K562 (cell line): ENCODE measurements at regions not wholly inside any gene's neighbourhood (a gene's known extent, or its start where the extent isn't known, plus 50 kb on each side); places are given as distances from the start of the nearest gene placed in this dataset.

Source experiments
- ATAC-seq: fragments of 200-7000 bp; cut with Tn5 transposase; 3 replicates; pipeline ENCODE4 v1.9.1; 2020; ENCODE audit warnings: moderate library complexity
- BruUV-seq: library from RNA; stranded (reverse); fragments of 400-500 nt; replicated peaks from 2 replicates; lab custom pipeline; 2021; lab: Mats Ljungman, UMichigan
- CTCF ChIA-PET: fragments of 300-600 bp; formaldehyde crosslinking; extraction: SDS; loops from one replicate; lab custom pipeline; 2021; ENCODE audit warnings: low intra/inter-chr PET ratio; lab: Yijun Ruan, JAX
- POLR2A ChIA-PET: fragments of 300-600, 350-650 bp; sonication (Branson Sonifier 250); formaldehyde crosslinking; extraction: SDS; loops from one replicate; lab custom pipeline; 2021; ENCODE audit warnings: antibody characterized with exemption, inconsistent platforms; lab: Yijun Ruan, JAX
- DNase-seq, 4 experiments: peaks; one replicate each; pipeline versions ENCODE4 v3.0.0 to v3.0.0-alpha.2; 2011 to 2018; ENCODE audit warnings: low spot score in 3 of 4, mixed read lengths in 3 of 4; ENCODE audit errors: extremely low read depth in 1 of 4
- FAIRE-seq: peaks from 2 replicates; lab custom pipeline; 2011; peaks lifted over from hg19 to GRCh38; lab: Jason Lieb, UNC
- H2AFZ ChIP-seq: 2 replicates; pipeline ENCODE4 v1.6.0; 2011; ENCODE audit warnings: low read depth, low read length, control low read depth, inconsistent platforms
- H3K27ac ChIP-seq: fragments of 200-600 bp; 3 replicates; pipeline ENCODE4 v1.8.0; 2011; ENCODE audit warnings: low read depth, mild to moderate bottlenecking, control low read depth, inconsistent platforms, low read length, moderate library complexity, mixed read lengths; ENCODE audit errors: extremely low read depth
- H3K27me3 ChIP-seq, 2 experiments: fragments of 300-600 bp in 1 of 2; 2 replicates in 1 of 2; 3 replicates in 1 of 2; pipeline versions ENCODE4 v1.6.0 to v1.8.0; 2011; ENCODE audit warnings: inconsistent platforms in 2 of 2, low read length in 2 of 2, mild to moderate bottlenecking in 1 of 2, mixed read lengths in 1 of 2, moderate library complexity in 1 of 2; ENCODE audit not compliant: control insufficient read depth in 2 of 2, insufficient read depth in 2 of 2
- H3K36me3 ChIP-seq: fragments of 300-600 bp; 3 replicates; pipeline ENCODE4 v1.8.0; 2011; ENCODE audit warnings: mild to moderate bottlenecking, low read length, inconsistent platforms; ENCODE audit not compliant: control insufficient read depth, insufficient read depth
- H3K4me1 ChIP-seq, 2 experiments: fragments of 200-600 bp in 1 of 2; replicated peaks in 1 of 2; 2 replicates in 1 of 2; 3 replicates in 1 of 2; pipeline versions ENCODE4 v1.5.1 to v1.8.0; 2011; ENCODE audit warnings: inconsistent platforms in 2 of 2, low read length in 2 of 2, mild to moderate bottlenecking in 1 of 2, mixed read lengths in 1 of 2, moderate library complexity in 1 of 2; ENCODE audit not compliant: control insufficient read depth in 2 of 2, insufficient read depth in 2 of 2
- H3K4me2 ChIP-seq: 2 replicates; pipeline ENCODE4 v1.6.1; 2011; ENCODE audit warnings: low read length, control low read depth, inconsistent platforms, mixed read lengths; ENCODE audit not compliant: insufficient read depth
- H3K4me3 ChIP-seq: fragments of 200-600 bp; sonication (generic), shearing (Covaris generic); 2 replicates; pipeline ENCODE4 v1.5.1; 2016; ENCODE audit warnings: control low read depth, inconsistent platforms
- H3K79me2 ChIP-seq: fragments of 200-600 bp; 3 replicates; pipeline ENCODE4 v1.8.0; 2011; ENCODE audit warnings: low read length, inconsistent platforms; ENCODE audit not compliant: control insufficient read depth, insufficient read depth
- H3K9ac ChIP-seq, 2 experiments: 2 replicates each; pipeline versions ENCODE4 v1.6.0 to v1.6.1; 2011; ENCODE audit warnings: low read depth in 2 of 2, low read length in 2 of 2, control low read depth in 1 of 2, inconsistent platforms in 1 of 2, mild to moderate bottlenecking in 1 of 2, mixed read lengths in 1 of 2; ENCODE audit not compliant: insufficient read depth in 1 of 2
- H3K9me1 ChIP-seq: one replicate; pipeline ENCODE4 v1.6.0; 2011; ENCODE audit warnings: inconsistent platforms, mild to moderate bottlenecking, low read length, moderate library complexity; ENCODE audit not compliant: control insufficient read depth, insufficient read depth
- H3K9me3 ChIP-seq: replicated peaks from 2 replicates; pipeline ENCODE4 v1.5.1; 2011; ENCODE audit warnings: low read depth, low read length, inconsistent platforms; ENCODE audit not compliant: control insufficient read depth, insufficient read depth
- H4K20me1 ChIP-seq: replicated peaks from 2 replicates; pipeline ENCODE4 v1.6.1; 2011; ENCODE audit warnings: low read length, inconsistent platforms, mixed read lengths; ENCODE audit not compliant: control insufficient read depth, insufficient read depth
- CBX1 ChIP-seq: sonication (generic); IDR thresholded peaks from 2 replicates; pipeline ENCODE4 v1.6.1; 2016; ENCODE audit warnings: antibody characterized with exemption, low read depth, mild to moderate bottlenecking
- E2F1 ChIP-seq: sonication (generic); formaldehyde crosslinking; IDR thresholded peaks from 2 replicates; pipeline ENCODE4 v1.8.1; 2023; ENCODE audit warnings: mild to moderate bottlenecking, missing genetic modification reagents, moderate library complexity
- EP300 ChIP-seq: IDR thresholded peaks from 2 replicates; pipeline ENCODE4 v1.6.1; 2012; ENCODE audit warnings: low read length, improper control_type of control experiment
- MLX ChIP-seq, 2 experiments: fragments of 450-650 bp in 1 of 2; sonication (generic) in 1 of 2; formaldehyde crosslinking; conservative IDR thresholded peaks; 2 replicates each; pipeline versions ENCODE4 v1.4.0 to v1.8.1; 2020 to 2022; ENCODE audit warnings: mild to moderate bottlenecking in 1 of 2, missing genetic modification reagents in 1 of 2
- MNT ChIP-seq, 2 experiments: fragments of 450-650 bp; conservative IDR thresholded peaks; 2 replicates each; pipeline ENCODE4 v1.6.1; 2017; ENCODE audit warnings: mild to moderate bottlenecking in 2 of 2, moderate library complexity in 2 of 2
- RBM14 ChIP-seq: fragments of 200-400 bp; formaldehyde crosslinking; IDR thresholded peaks from 2 replicates; pipeline ENCODE4 v1.6.1; 2018; ENCODE audit warnings: low read depth, mild to moderate bottlenecking, low read length, moderate library complexity, borderline replicate concordance; ENCODE audit not compliant: insufficient read depth
- SAFB ChIP-seq: fragments of 200-400 bp; formaldehyde crosslinking; IDR thresholded peaks from 2 replicates; pipeline ENCODE4 v1.6.1; 2017; ENCODE audit warnings: low read depth, low read length, borderline replicate concordance
- SRF ChIP-seq, 2 experiments: fragments of 250-450, 450-650 bp in 1 of 2; sonication (Bioruptor Pico) in 1 of 2; sonication (generic) in 1 of 2; formaldehyde crosslinking; IDR thresholded peaks; 2 replicates each; pipeline versions ENCODE4 v1.5.0 to v1.5.1; 2020 to 2022; ENCODE audit warnings: mild to moderate bottlenecking in 1 of 2, missing genetic modification reagents in 1 of 2
- TARDBP ChIP-seq: fragments of 450-650 bp; IDR thresholded peaks from 2 replicates; pipeline ENCODE4 v1.6.1; 2016
- TEAD4 ChIP-seq, 2 experiments: sonication (generic) in 1 of 2; formaldehyde crosslinking in 1 of 2; IDR thresholded peaks; 2 replicates each; pipeline versions ENCODE4 v1.6.1 to v1.8.0; 2012 to 2022; ENCODE audit warnings: borderline replicate concordance in 1 of 2, inconsistent platforms in 1 of 2, low read length in 1 of 2, mild to moderate bottlenecking in 1 of 2, missing genetic modification reagents in 1 of 2
- ZKSCAN8 ChIP-seq: fragments of 200-800 bp; sonication (Bioruptor generic); IDR thresholded peaks from 2 replicates; pipeline ENCODE4 v1.6.1; 2016; ENCODE audit warnings: missing genetic modification characterization, missing compliant biosample characterization
- ZNF699 ChIP-seq: fragments of 250-450 bp; sonication (Bioruptor Pico); IDR thresholded peaks from 2 replicates; pipeline ENCODE4 v1.8.0; 2021; ENCODE audit warnings: mild to moderate bottlenecking, moderate library complexity; ENCODE audit not compliant: insufficient replicate concordance
- ZNF77 ChIP-seq: fragments of 250-450 bp; sonication (Bioruptor Pico); IDR thresholded peaks from 2 replicates; pipeline ENCODE4 v1.5.0; 2020
- WGBS: fragments of 100-300 bp; shearing (Covaris generic); methylation state at CpG from one replicate; pipeline ENCODE4 v1.1.6; 2016; ENCODE audit warnings: low coverage, mixed read lengths; ENCODE audit not compliant: insufficient coverage; ENCODE audit errors: missing lambda C conversion rate; 5-methylcytosine and 5-hydroxymethylcytosine counted together
- in situ Hi-C: fragments of 300-500 bp; cut with MboI; formaldehyde crosslinking; loops from 4 replicates; pipeline ENCODE4 v1.15.0; 2018; ENCODE audit warnings: inconsistent platforms, mixed read lengths
- intact Hi-C: fragments of 100-400 bp; cut with micrococcal nuclease; formaldehyde crosslinking; loops from 2 replicates; pipeline ENCODE4 v1.14.2; 2022
- TF ChIP-seq, protein P1 (sequence below): fragments of 450-650 bp; formaldehyde crosslinking; IDR thresholded peaks from 2 replicates; pipeline ENCODE4 v1.4.0; 2020; ENCODE audit warnings: mild to moderate bottlenecking
- TF ChIP-seq, protein P2 (sequence below): fragments of 450-650 bp; IDR thresholded peaks from 2 replicates; pipeline ENCODE4 v1.6.1; 2016; ENCODE audit warnings: missing biosample characterization, missing genetic modification characterization

GRCh38 chr6:91523511-91523910 lies 936.6 kb upstream of the MAP3K7 start:
- no TSS peak for BruUV-seq
- POLR2A ChIA-PET: no interaction called here
- TF ChIP-seq ZNF77 (CRISPR knock-in tag): no peak
- no peak for TF ChIP-seq SRF (CRISPR knock-in tag; IDR thresholded peaks at IDR 0.05)
- no peak for TF ChIP-seq MLX (CRISPR knock-in tag; conservative IDR thresholded peaks at IDR 0.05)
- no peak for TF ChIP-seq EP300
- no peak for TF ChIP-seq E2F1 (CRISPR knock-in tag)
- TF ChIP-seq RBM14: no peak
- no peak for TF ChIP-seq TEAD4 (IDR thresholded peaks at IDR 0.05; ENCODE audit: low read length)
- no peak for TF ChIP-seq TEAD4 (CRISPR knock-in tag; IDR thresholded peaks at IDR 0.05; ENCODE audit: borderline replicate concordance)
- no peak for TF ChIP-seq CBX1
- no peak for TF ChIP-seq MNT (conservative IDR thresholded peaks at IDR 0.05)
- no peak for TF ChIP-seq SAFB
- TF ChIP-seq, protein P1, sequence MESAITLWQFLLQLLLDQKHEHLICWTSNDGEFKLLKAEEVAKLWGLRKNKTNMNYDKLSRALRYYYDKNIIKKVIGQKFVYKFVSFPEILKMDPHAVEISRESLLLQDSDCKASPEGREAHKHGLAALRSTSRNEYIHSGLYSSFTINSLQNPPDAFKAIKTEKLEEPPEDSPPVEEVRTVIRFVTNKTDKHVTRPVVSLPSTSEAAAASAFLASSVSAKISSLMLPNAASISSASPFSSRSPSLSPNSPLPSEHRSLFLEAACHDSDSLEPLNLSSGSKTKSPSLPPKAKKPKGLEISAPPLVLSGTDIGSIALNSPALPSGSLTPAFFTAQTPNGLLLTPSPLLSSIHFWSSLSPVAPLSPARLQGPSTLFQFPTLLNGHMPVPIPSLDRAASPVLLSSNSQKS (CRISPR knock-in tag): no peak
- TF ChIP-seq ZNF699 (CRISPR knock-in tag): no peak
- no peak for TF ChIP-seq TARDBP
- TF ChIP-seq, protein P2, sequence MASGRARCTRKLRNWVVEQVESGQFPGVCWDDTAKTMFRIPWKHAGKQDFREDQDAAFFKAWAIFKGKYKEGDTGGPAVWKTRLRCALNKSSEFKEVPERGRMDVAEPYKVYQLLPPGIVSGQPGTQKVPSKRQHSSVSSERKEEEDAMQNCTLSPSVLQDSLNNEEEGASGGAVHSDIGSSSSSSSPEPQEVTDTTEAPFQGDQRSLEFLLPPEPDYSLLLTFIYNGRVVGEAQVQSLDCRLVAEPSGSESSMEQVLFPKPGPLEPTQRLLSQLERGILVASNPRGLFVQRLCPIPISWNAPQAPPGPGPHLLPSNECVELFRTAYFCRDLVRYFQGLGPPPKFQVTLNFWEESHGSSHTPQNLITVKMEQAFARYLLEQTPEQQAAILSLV: no peak
- no peak for TF ChIP-seq ZKSCAN8 (CRISPR knock-in tag)

More at GRCh38 chr6:91523511-91523910, 936.6 kb upstream of the MAP3K7 start:
- ATAC-seq (no peak), FAIRE-seq (no peak), DNase-seq (no peak)
- Histone ChIP-seq H3K9ac (no peak overlapping the region), H2AFZ (no peak overlapping the region), H3K9me1 (no peaks in the 10 kb centered on the region), H3K4me2 (no peak overlapping the region), H3K9me3 (no peaks in the 10 kb centered on the region), H3K4me1 (no peaks in the 10 kb centered on the region), H3K27me3 (no peaks in the 10 kb centered on the region), H4K20me1 (no peaks in the 10 kb centered on the region), H3K36me3 (no peaks in the 10 kb centered on the region), H3K27ac (no peak overlapping the region), H3K79me2 (no peaks in the 10 kb centered on the region), H3K4me3 (no peak overlapping the region)
- in situ Hi-C loops: no loop called here
- 0% methylated on average over 3 of the region's 3 CpGs for WGBS
- CTCF ChIA-PET: no interaction called here
- intact Hi-C loops: no loop called here
